H9 (cell line): ENCODE measurements at regions not wholly inside any gene's neighbourhood (a gene's known extent, or its start where the extent isn't known, plus 50 kb on each side); places are given as distances from the start of the nearest gene placed in this dataset.

ENCODE experiments used
- DNase-seq: peaks from one replicate; pipeline ENCODE4 v3.0.0-alpha.2; 2017
- H2AFZ ChIP-seq: one replicate; pipeline ENCODE4 v1.6.1; 2013; ENCODE audit warnings: mild to moderate bottlenecking, low read length, control low read depth, moderate library complexity
- H2AK5ac ChIP-seq: 2 replicates; pipeline ENCODE4 v1.6.1; 2013; ENCODE audit warnings: low read length, control low read depth, mixed read lengths; ENCODE audit not compliant: insufficient read length
- H2BK120ac ChIP-seq: one replicate; pipeline ENCODE4 v1.6.1; 2013; ENCODE audit warnings: low read depth, mild to moderate bottlenecking, low read length, control low read depth, inconsistent platforms; ENCODE audit not compliant: poor library complexity, severe bottlenecking
- H2BK12ac ChIP-seq: 2 replicates; pipeline ENCODE4 v1.6.1; 2013; ENCODE audit warnings: low read length, control low read depth, mixed read lengths, low read depth; ENCODE audit not compliant: insufficient read length
- H2BK15ac ChIP-seq: 2 replicates; pipeline ENCODE4 v1.6.1; 2013; ENCODE audit warnings: low read depth, low read length, control low read depth
- H2BK20ac ChIP-seq: one replicate; pipeline ENCODE4 v1.6.1; 2013; ENCODE audit warnings: low read depth, mild to moderate bottlenecking, low read length, control low read depth, inconsistent platforms; ENCODE audit not compliant: poor library complexity, severe bottlenecking
- H2BK5ac ChIP-seq: 2 replicates; pipeline ENCODE4 v1.6.1; 2013; ENCODE audit warnings: low read length, control low read depth, mixed read lengths; ENCODE audit not compliant: insufficient read length
- H3K14ac ChIP-seq: 2 replicates; pipeline ENCODE4 v1.6.1; 2013; ENCODE audit warnings: low read length, control low read depth; ENCODE audit not compliant: insufficient read depth
- H3K18ac ChIP-seq: 2 replicates; pipeline ENCODE4 v1.6.1; 2013; ENCODE audit warnings: low read depth, mild to moderate bottlenecking, mixed read lengths, low read length, control low read depth; ENCODE audit not compliant: insufficient read length
- H3K23ac ChIP-seq: 2 replicates; pipeline ENCODE4 v1.6.1; 2013; ENCODE audit warnings: low read length, control low read depth, mixed read lengths, low read depth; ENCODE audit not compliant: insufficient read length
- H3K23me2 ChIP-seq: 2 replicates; pipeline ENCODE4 v1.6.1; 2013; ENCODE audit warnings: low read depth, mild to moderate bottlenecking, mixed read lengths, low read length, control low read depth; ENCODE audit not compliant: insufficient read length, poor library complexity, severe bottlenecking
- H3K27ac ChIP-seq: 2 replicates; pipeline ENCODE4 v1.5.1; 2013; ENCODE audit warnings: low read length, control low read depth, mixed read lengths, low read depth; ENCODE audit not compliant: insufficient read length
- H3K27me3 ChIP-seq: 2 replicates; pipeline ENCODE4 v1.6.1; 2013; ENCODE audit warnings: low read length, control low read depth, inconsistent platforms; ENCODE audit not compliant: insufficient read depth
- H3K4ac ChIP-seq: 2 replicates; pipeline ENCODE4 v1.6.1; 2013; ENCODE audit warnings: low read depth, mild to moderate bottlenecking, control low read depth, inconsistent platforms, low read length, moderate library complexity
- H3K4me1 ChIP-seq: 2 replicates; pipeline ENCODE4 v1.6.1; 2013; ENCODE audit warnings: low read length, control low read depth, inconsistent platforms; ENCODE audit not compliant: insufficient read depth
- H3K4me2 ChIP-seq: 2 replicates; pipeline ENCODE4 v1.6.1; 2013; ENCODE audit warnings: low read length, control low read depth, mixed read lengths; ENCODE audit not compliant: insufficient read length, insufficient read depth
- H3K56ac ChIP-seq: 2 replicates; pipeline ENCODE4 v1.6.1; 2013; ENCODE audit warnings: low read depth, mild to moderate bottlenecking, mixed read lengths, low read length, control low read depth; ENCODE audit not compliant: insufficient read length
- H3K79me1 ChIP-seq: 2 replicates; pipeline ENCODE4 v1.6.1; 2013; ENCODE audit warnings: low read depth, mild to moderate bottlenecking, moderate library complexity, low read length, control low read depth, inconsistent platforms; ENCODE audit not compliant: insufficient read depth, poor library complexity, severe bottlenecking
- H3K79me2 ChIP-seq: 2 replicates; pipeline ENCODE4 v1.6.1; 2013; ENCODE audit warnings: low read length, control low read depth, inconsistent platforms; ENCODE audit not compliant: insufficient read depth
- H3K9ac ChIP-seq: 2 replicates; pipeline ENCODE4 v1.6.1; 2013; ENCODE audit warnings: low read length, control low read depth, mixed read lengths; ENCODE audit not compliant: insufficient read length; ENCODE audit errors: extremely low read depth
- H3K9me3 ChIP-seq: one replicate; pipeline ENCODE4 v1.6.1; 2013; ENCODE audit warnings: low read depth, low read length, inconsistent platforms; ENCODE audit not compliant: control insufficient read depth
- H3T11ph ChIP-seq: one replicate; pipeline ENCODE4 v1.6.1; 2013; ENCODE audit warnings: mild to moderate bottlenecking, low read length, control low read depth, inconsistent platforms
- H4K20me1 ChIP-seq: one replicate; pipeline ENCODE4 v1.6.1; 2013; ENCODE audit not compliant: control insufficient read depth, insufficient read length, insufficient read depth
- H4K5ac ChIP-seq: 2 replicates; pipeline ENCODE4 v1.6.1; 2013; ENCODE audit warnings: low read depth, mild to moderate bottlenecking, mixed read lengths, low read length, control low read depth; ENCODE audit not compliant: insufficient read length
- H4K8ac ChIP-seq: replicated peaks from 2 replicates; pipeline ENCODE4 v1.6.1; 2013; ENCODE audit warnings: low read length, control low read depth, mixed read lengths, low read depth; ENCODE audit not compliant: insufficient read length
- H4K91ac ChIP-seq: 2 replicates; pipeline ENCODE4 v1.6.1; 2013; ENCODE audit warnings: low read depth, mild to moderate bottlenecking, moderate library complexity, mixed read lengths, low read length, control low read depth; ENCODE audit not compliant: insufficient read length
- H3K27ac Mint-ChIP-seq, 3 experiments: 2 replicates in 2 of 3; 3 replicates in 1 of 3; pipeline ENCODE4 v1.8.0; 2020 to 2021; ENCODE audit warnings: mixed read lengths in 3 of 3, mild to moderate bottlenecking in 1 of 3, moderate library complexity in 1 of 3
- H3K27me3 Mint-ChIP-seq: 2 replicates; pipeline ENCODE4 v1.8.0; 2021; ENCODE audit warnings: low read depth, mild to moderate bottlenecking, moderate library complexity, mixed read lengths
- H3K36me3 Mint-ChIP-seq, 3 experiments: 2 replicates in 2 of 3; 3 replicates in 1 of 3; pipeline ENCODE4 v1.8.0; 2020 to 2021; ENCODE audit warnings: low read depth in 3 of 3, mixed read lengths in 3 of 3; ENCODE audit not compliant: insufficient read depth in 1 of 3
- H3K4me1 Mint-ChIP-seq, 2 experiments: 2 replicates each; pipeline ENCODE4 v1.8.0; 2020; ENCODE audit warnings: mixed read lengths in 2 of 2
- H3K4me3 Mint-ChIP-seq, 2 experiments: 2 replicates in 1 of 2; 3 replicates in 1 of 2; pipeline ENCODE4 v1.8.0; 2020 to 2021; ENCODE audit warnings: mild to moderate bottlenecking in 2 of 2, mixed read lengths in 2 of 2, moderate library complexity in 1 of 2
- H3K9me3 Mint-ChIP-seq, 2 experiments: 2 replicates in 1 of 2; 3 replicates in 1 of 2; pipeline ENCODE4 v1.8.0; 2020; ENCODE audit warnings: mild to moderate bottlenecking in 2 of 2, mixed read lengths in 2 of 2, moderate library complexity in 1 of 2
- WGBS: extraction: QIAGEN DNeasy Blood & Tissue Kit; methylation state at CpG from one replicate; pipeline ENCODE4 v1.1.7; 2013; ENCODE audit warnings: missing lambda C conversion rate, low lambda C conversion rate, mixed read lengths; ENCODE audit not compliant: insufficient read length; ENCODE audit errors: extremely low coverage; 5-methylcytosine and 5-hydroxymethylcytosine counted together
- TF ChIP-seq, protein P1 (sequence below): fragments of 200-600 bp; sonication (generic); conservative IDR thresholded peaks from 3 replicates; pipeline ENCODE4 v1.8.0; 2021; ENCODE audit warnings: antibody characterized with exemption, mild to moderate bottlenecking

GRCh38 chr11:100619484-100619883 is 67.6 kb upstream of the ARHGAP42 start:
- Histone ChIP-seq H2AK5ac (no peak overlapping the region), H4K91ac (no peak overlapping the region), H3T11ph (no peak overlapping the region), H3K4me1 (no peaks in the 10 kb centered on the region), H3K9me3 (peaks cover 18% of the 10 kb centered on the region), H3K23me2 (no peaks in the 10 kb centered on the region), H4K20me1 (no peaks in the 10 kb centered on the region), H4K5ac (no peak overlapping the region), H2BK12ac (no peak overlapping the region), H3K4me2 (no peak overlapping the region), H2BK5ac (no peak overlapping the region), H3K27me3 (no peaks in the 10 kb centered on the region), H3K14ac (no peak overlapping the region), H3K27ac (no peak overlapping the region), H3K79me1 (no peaks in the 10 kb centered on the region), H3K4ac (no peak overlapping the region), H2BK120ac (no peak overlapping the region), H3K56ac (no peak overlapping the region), H2BK20ac (no peak overlapping the region), H3K9ac (no peak overlapping the region), H3K79me2 (no peaks in the 10 kb centered on the region), H4K8ac (no peak overlapping the region), H2BK15ac (no peak overlapping the region), H3K23ac (no peak overlapping the region), H2AFZ (no peak overlapping the region), H3K18ac (no peak overlapping the region)
- Mint-ChIP-seq H3K9me3 (peaks cover 30 to 37% of the 10 kb centered on the region in 2 experiments), H3K4me3 (no peak overlapping the region), H3K36me3 (peaks cover 21 to 32% (median 22%) of the 10 kb centered on the region in 3 experiments), H3K27me3 (no peaks in the 10 kb centered on the region), H3K4me1 (peaks cover 4 to 13% of the 10 kb centered on the region in 2 experiments), H3K27ac (no peak overlapping the region)
- no CpG with 5 or more reads among the region's 2 CpGs for WGBS
- no peak for DNase-seq
- TF ChIP-seq, protein P1, sequence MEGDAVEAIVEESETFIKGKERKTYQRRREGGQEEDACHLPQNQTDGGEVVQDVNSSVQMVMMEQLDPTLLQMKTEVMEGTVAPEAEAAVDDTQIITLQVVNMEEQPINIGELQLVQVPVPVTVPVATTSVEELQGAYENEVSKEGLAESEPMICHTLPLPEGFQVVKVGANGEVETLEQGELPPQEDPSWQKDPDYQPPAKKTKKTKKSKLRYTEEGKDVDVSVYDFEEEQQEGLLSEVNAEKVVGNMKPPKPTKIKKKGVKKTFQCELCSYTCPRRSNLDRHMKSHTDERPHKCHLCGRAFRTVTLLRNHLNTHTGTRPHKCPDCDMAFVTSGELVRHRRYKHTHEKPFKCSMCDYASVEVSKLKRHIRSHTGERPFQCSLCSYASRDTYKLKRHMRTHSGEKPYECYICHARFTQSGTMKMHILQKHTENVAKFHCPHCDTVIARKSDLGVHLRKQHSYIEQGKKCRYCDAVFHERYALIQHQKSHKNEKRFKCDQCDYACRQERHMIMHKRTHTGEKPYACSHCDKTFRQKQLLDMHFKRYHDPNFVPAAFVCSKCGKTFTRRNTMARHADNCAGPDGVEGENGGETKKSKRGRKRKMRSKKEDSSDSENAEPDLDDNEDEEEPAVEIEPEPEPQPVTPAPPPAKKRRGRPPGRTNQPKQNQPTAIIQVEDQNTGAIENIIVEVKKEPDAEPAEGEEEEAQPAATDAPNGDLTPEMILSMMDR: no peak
